Mesodermal cell (in vitro differentiated cells): ENCODE measurements at regions not wholly inside any gene's neighbourhood (a gene's known extent, or its start where the extent isn't known, plus 50 kb on each side); places are given as distances from the start of the nearest gene placed in this dataset.

Source experiments
- H3K27ac ChIP-seq: 2 replicates; pipeline ENCODE4 v1.7.0; 2013; ENCODE audit warnings: mild to moderate bottlenecking, low read depth, low read length, moderate library complexity; ENCODE audit not compliant: severe bottlenecking
- H3K36me3 ChIP-seq: 2 replicates; pipeline ENCODE4 v1.7.1; 2013; ENCODE audit warnings: mild to moderate bottlenecking, low read length, moderate library complexity; ENCODE audit not compliant: control insufficient read depth, insufficient read depth
- H3K4me1 ChIP-seq: one replicate; pipeline ENCODE4 v1.7.1; 2013; ENCODE audit warnings: mild to moderate bottlenecking, low read length; ENCODE audit not compliant: insufficient read depth, control insufficient read depth, poor library complexity, severe bottlenecking
- H3K4me3 ChIP-seq: 2 replicates; pipeline ENCODE4 v1.7.0; 2013; ENCODE audit warnings: low read length, control low read depth, mild to moderate bottlenecking; ENCODE audit not compliant: insufficient read depth, poor library complexity, severe bottlenecking; ENCODE audit errors: extremely low read depth
- H3K9me3 ChIP-seq: 2 replicates; pipeline ENCODE4 v1.7.1; 2013; ENCODE audit warnings: mild to moderate bottlenecking, low read length, moderate library complexity; ENCODE audit not compliant: control insufficient read depth
- WGBS, 2 experiments: methylation state at CpG; one replicate each; pipeline ENCODE4 v1.1.5; 2013; ENCODE audit warnings: missing lambda C conversion rate in 2 of 2; ENCODE audit not compliant: insufficient coverage in 2 of 2; 5-methylcytosine and 5-hydroxymethylcytosine counted together

DNA sequence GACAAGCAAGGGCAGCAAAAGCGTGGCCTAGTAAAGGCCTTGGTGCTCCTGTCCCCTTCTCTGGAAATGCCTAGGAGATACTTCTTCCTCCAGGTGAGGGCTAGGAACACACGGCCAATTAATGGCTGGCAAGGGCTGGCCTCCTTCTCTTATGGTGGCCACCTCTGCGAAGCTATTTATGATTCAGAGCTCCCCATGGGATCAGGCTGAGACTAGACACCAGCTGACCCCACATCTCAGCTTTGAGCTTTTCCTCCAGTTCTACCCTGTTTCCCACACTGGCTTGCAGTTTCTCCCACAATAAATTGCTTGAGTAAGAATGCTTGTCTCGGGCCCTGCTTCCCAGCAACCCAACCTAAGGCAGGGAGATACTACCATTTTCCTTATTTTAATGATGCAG lies 53.7 kb downstream of the CAMK2N1 start:
- Histone ChIP-seq H3K36me3 (no peaks in the 10 kb centered on the region), H3K27ac (no peak overlapping the region), H3K4me3 (no peak overlapping the region), H3K4me1 (peaks cover 2% of the 10 kb centered on the region), H3K9me3 (no peaks in the 10 kb centered on the region)
- 84 to 86% methylated on average over 3 of the region's 4 CpGs for WGBS, 2 experiments

DNA sequence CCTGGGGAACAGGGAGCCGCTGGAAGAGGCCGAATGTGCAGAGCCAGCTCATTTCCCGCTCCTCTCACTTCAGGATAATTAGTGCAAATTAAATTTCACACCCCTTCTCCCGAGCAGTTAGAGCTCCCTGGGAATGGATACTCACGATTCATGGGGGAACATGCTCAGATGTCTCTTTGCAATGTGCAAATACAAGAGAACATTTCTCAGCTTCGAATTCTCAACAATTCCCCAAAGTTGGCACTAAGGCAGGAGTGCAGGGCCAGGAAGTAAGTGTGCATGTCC lies 54.9 kb downstream of the CAMK2N1 start:
- no peaks in the 10 kb centered on the region for H3K36me3 ChIP-seq
- H3K27ac ChIP-seq = no peak overlapping the region
- H3K4me1 ChIP-seq = peaks cover 13% of the 10 kb centered on the region
- no peak overlapping the region for H3K4me3 ChIP-seq
- no peaks in the 10 kb centered on the region for H3K9me3 ChIP-seq
- WGBS, 2 experiments = 42 to 63% methylated on average over 4 to 6 of the region's 6 CpGs

DNA sequence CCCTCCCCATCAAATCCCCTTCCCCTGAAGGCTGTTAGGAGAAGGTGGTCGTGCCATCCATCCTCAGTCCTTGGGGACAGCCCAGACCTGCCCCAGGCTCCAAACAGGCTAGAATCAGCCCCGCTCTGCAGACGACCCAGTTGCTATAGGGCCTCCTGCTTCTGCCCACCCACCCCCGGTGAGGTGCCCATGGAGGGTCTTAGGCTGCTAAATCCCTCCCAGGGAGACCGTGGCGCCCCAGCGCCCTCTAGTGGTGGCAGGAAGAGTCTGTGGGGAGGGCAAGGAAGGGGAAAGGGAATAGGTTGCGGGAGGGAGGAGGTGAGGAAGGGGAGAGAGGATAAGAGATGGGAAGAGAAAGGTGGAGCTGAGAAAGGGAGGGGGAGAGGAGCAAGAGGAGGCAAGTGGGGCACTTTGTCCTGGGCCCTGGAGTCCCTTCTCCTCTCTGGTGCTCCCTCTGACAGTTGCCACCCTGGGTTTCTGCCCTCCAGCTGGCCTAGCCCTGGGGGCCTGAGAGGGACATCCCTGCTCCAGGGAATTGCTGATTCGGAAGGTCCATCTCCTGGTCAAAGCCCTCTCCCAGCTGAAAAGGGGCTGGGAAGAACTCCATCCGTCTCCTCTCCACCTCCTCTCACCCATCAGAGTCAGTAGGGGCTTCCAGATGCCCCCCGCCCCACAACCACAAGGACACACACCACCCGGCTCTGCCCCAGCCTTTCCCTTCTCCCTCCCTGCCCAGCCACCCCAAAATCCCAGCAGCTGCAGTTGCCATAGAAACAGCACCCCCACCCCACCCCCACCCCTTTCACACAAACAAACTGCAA lies 55.4 kb downstream of the CAMK2N1 start:
- H3K36me3 ChIP-seq = no peaks in the 10 kb centered on the region
- WGBS, 2 experiments = 15 to 28% methylated on average over 6 to 7 of the region's 12 CpGs
- no peak overlapping the region for H3K27ac ChIP-seq
- peaks cover 13% of the 10 kb centered on the region for H3K4me1 ChIP-seq
- H3K4me3 ChIP-seq = no peak overlapping the region
- peaks cover 2% of the 10 kb centered on the region for H3K9me3 ChIP-seq

DNA sequence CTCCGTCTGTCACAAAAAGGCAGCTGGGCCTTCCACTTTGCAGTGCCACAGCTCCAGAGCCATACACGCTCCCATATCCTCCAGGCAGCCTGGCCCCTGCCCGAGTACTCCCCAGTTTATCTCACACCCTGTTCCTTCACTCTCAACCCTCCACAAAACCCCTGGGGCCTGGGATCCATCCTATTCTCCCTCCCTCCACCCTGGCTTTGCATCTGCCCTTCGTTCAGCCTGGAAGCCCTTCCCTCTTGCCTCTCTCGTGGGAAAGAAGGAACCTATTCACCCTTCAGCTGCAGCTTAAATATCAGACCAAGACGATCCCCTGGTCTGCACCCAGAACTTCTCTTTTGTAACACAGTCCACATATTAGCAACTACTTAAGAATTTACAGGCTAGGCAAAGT lies 56.7 kb downstream of the CAMK2N1 start:
- Histone ChIP-seq H3K27ac (no peak overlapping the region), H3K36me3 (no peaks in the 10 kb centered on the region), H3K4me3 (no peak overlapping the region), H3K4me1 (peaks cover 13% of the 10 kb centered on the region), H3K9me3 (peaks cover 10% of the 10 kb centered on the region)
- WGBS, 2 experiments = 73 to 79% methylated on average over 5 of the region's 6 CpGs

GRCh38 chr1:20428841-20429240 lies 57.2 kb downstream of the CAMK2N1 start:
- H3K27ac ChIP-seq = no peak overlapping the region
- H3K4me3 ChIP-seq = no peak overlapping the region
- no peaks in the 10 kb centered on the region for H3K36me3 ChIP-seq
- peaks cover 10% of the 10 kb centered on the region for H3K9me3 ChIP-seq
- WGBS, 2 experiments = 90 to 92% methylated on average over 2 to 6 of the region's 6 CpGs
- peaks cover 13% of the 10 kb centered on the region for H3K4me1 ChIP-seq

DNA sequence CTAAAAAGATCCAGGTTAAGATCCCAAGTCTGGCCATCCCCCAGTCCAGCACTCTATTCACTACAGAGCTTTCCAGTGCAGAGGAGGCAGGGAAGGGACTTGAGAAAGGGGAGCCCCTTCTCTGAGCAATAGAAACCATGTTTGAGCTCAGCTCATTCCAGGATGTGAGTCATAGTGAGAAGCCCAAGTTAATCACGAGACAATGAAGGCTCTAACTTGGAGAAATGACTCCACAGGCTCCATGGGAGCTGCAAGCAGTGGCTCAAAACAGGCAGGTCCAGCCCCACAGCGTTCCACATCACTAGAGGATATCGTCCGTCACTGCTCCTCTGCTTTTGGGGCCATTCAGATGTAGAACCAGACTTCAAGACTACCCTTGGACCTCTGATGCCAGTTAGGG lies 59.1 kb downstream of the CAMK2N1 start:
- 54 to 68% methylated on average over 4 of the region's 4 CpGs for whole genome bisulfite sequencing, 2 experiments
- peaks cover 13% of the 10 kb centered on the region for H3K4me1 ChIP-seq
- peak overlapping the region; percentile 51 for H3K27ac ChIP-seq
- peaks cover 18% of the 10 kb centered on the region for H3K9me3 ChIP-seq
- no peaks in the 10 kb centered on the region for H3K36me3 ChIP-seq
- no peak overlapping the region for H3K4me3 ChIP-seq

DNA sequence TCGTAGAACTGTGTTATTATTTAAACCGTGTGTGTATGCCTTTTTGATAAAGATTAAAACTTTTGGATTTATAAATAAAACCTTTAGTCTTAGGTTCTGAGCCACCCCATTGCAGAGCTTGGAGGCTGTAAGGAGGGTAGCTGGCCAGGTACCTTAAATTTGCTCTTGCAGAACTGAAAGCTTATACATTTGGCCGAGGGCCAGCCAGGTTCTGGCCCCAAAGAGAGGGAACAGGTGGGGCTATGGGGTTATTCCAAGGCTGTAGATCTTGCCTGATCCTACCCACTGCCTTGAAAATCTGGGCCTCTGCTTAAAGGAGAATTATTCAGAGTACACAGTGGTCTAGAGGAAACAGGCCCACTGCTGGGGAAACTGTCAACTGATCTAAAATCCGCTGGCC lies 59.6 kb downstream of the CAMK2N1 start:
- H3K4me3 ChIP-seq = no peak overlapping the region
- no peaks in the 10 kb centered on the region for H3K36me3 ChIP-seq
- peaks cover 13% of the 10 kb centered on the region for H3K4me1 ChIP-seq
- no peak overlapping the region for H3K27ac ChIP-seq
- H3K9me3 ChIP-seq = peaks cover 18% of the 10 kb centered on the region
- 57 to 93% methylated on average over 3 to 4 of the region's 4 CpGs for WGBS, 2 experiments

DNA sequence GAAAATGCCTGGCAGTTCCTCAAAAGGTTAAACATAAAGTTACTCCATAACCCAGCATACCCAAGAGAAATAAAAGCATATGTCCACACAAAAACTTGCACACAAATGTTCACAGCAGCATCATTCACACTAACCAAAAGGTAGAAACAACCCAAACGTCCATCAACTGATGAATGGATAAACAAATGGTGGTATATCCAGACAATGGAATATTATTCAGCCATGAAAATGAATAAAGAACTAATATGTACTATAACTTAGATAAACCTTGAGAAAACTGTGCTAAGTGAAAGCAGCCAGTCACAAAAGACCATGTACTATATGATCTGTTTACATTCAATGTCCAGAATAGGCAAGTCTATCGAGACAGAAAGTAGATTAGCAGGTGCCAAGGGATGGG lies 60.4 kb downstream of the CAMK2N1 start:
- 63 to 86% methylated on average over 1 of the region's 2 CpGs for WGBS, 2 experiments
- H3K9me3 ChIP-seq = peaks cover 18% of the 10 kb centered on the region
- H3K27ac ChIP-seq = no peak overlapping the region
- no peaks in the 10 kb centered on the region for H3K36me3 ChIP-seq
- no peak overlapping the region for H3K4me3 ChIP-seq
- peaks cover 13% of the 10 kb centered on the region for H3K4me1 ChIP-seq

DNA sequence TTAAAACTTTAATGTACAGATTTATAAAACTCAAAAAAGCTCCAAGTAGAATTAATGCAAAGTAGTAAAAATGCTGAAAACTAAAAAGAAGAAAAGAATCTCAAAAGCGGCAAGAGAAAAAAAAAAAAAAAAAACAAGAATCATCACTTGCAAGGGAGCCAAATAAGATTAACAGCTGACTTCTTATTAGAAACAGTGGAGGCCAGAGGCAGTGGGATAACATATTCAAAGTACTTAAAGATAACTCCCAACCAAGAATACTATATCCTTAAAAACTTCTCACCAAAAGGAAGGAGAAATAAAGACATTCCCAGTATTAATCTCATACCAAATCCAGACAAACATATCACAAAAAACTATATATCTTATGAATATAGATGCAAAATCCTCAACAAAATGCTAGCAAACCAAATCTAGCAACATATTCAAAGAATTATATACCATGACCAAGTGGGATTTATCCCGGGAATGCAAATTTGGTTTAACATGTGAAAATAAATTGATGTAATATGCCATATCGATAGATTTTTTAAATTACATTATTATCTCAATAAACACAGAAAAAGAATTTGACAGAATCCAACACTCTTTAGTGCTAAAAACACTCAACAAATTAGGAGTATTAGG lies 62.7 kb downstream of the CAMK2N1 start:
- Histone ChIP-seq H3K36me3 (no peaks in the 10 kb centered on the region), H3K4me1 (peaks cover 13% of the 10 kb centered on the region), H3K27ac (no peak overlapping the region), H3K9me3 (peaks cover 18% of the 10 kb centered on the region), H3K4me3 (no peak overlapping the region)
- no CpG with 5 or more reads among the region's 3 CpGs for WGBS, 2 experiments

DNA sequence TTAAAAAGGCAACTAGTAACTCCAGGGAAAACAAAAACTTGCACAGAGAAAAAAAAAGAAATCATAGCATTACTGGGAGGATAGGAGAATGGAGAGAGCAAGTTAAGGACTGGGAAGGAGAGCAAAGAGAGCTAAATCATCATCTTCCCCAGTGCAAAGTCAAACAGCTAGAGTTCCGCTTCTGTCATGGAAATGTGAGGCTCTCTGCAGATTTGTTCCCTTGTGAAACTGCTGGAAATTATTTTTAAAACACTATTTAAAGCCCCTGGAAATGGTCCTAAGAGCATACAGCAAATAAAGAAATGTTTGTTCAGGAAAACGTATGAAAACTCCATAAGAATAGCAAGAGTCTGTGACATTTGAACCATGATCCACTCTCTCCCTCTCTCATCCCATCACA lies 64.6 kb downstream of the CAMK2N1 start:
- Histone ChIP-seq H3K36me3 (no peaks in the 10 kb centered on the region), H3K27ac (no peak overlapping the region), H3K9me3 (peaks cover 18% of the 10 kb centered on the region), H3K4me1 (peaks cover 2% of the 10 kb centered on the region), H3K4me3 (no peak overlapping the region)
- WGBS, 2 experiments = 88 to 100% methylated on average over 1 of the region's 2 CpGs

DNA sequence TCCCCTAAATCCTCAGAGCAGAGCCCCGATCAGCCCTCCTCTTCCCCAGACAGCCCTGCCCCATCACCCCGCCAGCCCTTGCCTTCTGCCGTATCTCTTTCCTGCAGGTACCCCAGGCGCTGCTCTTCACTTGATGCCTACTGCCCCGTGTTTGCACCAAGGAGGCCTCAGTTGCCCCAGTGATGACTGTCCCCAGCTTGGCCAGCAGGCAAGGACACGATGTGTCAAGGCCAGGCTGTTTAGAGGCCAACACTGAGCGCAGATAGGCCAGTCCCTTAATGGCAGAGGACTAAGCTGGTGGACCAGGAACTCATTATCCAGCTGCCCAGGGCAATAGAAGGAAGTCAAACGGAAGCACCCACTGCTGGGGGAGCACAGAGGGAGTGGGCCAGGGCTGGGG lies 68.4 kb downstream of the CAMK2N1 start:
- H3K4me1 ChIP-seq = no peaks in the 10 kb centered on the region
- no peak overlapping the region for H3K27ac ChIP-seq
- no peak overlapping the region for H3K4me3 ChIP-seq
- peaks cover 3% of the 10 kb centered on the region for H3K9me3 ChIP-seq
- no peaks in the 10 kb centered on the region for H3K36me3 ChIP-seq
- 85 to 91% methylated on average over 8 of the region's 8 CpGs for WGBS, 2 experiments
